HFFc6 (cell line): ENCODE measurements at regions not wholly inside any gene's neighbourhood (a gene's known extent, or its start where the extent isn't known, plus 50 kb on each side); places are given as distances from the start of the nearest gene placed in this dataset.

Source experiments
- DNase-seq: peaks from one replicate; pipeline ENCODE4 v3.0.0-alpha.2; 2018
- H3K27ac Mint-ChIP-seq: 2 replicates; pipeline ENCODE4 v1.8.0; 2020; ENCODE audit warnings: mild to moderate bottlenecking, mixed read lengths
- H3K27me3 Mint-ChIP-seq: 2 replicates; pipeline ENCODE4 v1.8.0; 2021; ENCODE audit warnings: mild to moderate bottlenecking, moderate library complexity, mixed read lengths; ENCODE audit not compliant: insufficient read depth
- H3K36me3 Mint-ChIP-seq: 2 replicates; pipeline ENCODE4 v1.8.0; 2021; ENCODE audit warnings: low read depth, mixed read lengths
- H3K4me1 Mint-ChIP-seq: 2 replicates; pipeline ENCODE4 v1.8.0; 2020; ENCODE audit warnings: low read depth, mixed read lengths
- H3K4me3 Mint-ChIP-seq: 2 replicates; pipeline ENCODE4 v1.8.0; 2020; ENCODE audit warnings: mild to moderate bottlenecking, moderate library complexity, mixed read lengths
- H3K9me3 Mint-ChIP-seq: 2 replicates; pipeline ENCODE4 v1.8.0; 2020; ENCODE audit warnings: mild to moderate bottlenecking, mixed read lengths
- CTCF ChIP-seq: fragments of 200-600 bp; sonication (generic); IDR thresholded peaks from 2 replicates; pipeline ENCODE4 v1.5.0; 2021; ENCODE audit warnings: antibody characterized with exemption, mild to moderate bottlenecking

- Mint-ChIP-seq H3K9me3 (no peaks in the 10 kb centered on the region), H3K4me3 (peak overlapping the region; percentile 46), H3K27me3 (peaks cover 2% of the 10 kb centered on the region; the same call in 1 of the 2 replicates), H3K27ac (peak overlapping the region; percentile 46), H3K4me1 (peaks cover 38% of the 10 kb centered on the region), H3K36me3 (no peaks in the 10 kb centered on the region; the same call in none of the 2 replicates)
- no peak for TF ChIP-seq CTCF
- DNase-seq = peak; percentile 9
Measured at GRCh38 chr21:35266546-35266945, 217.4 kb upstream of the RUNX1 start.

- DNase-seq = peak; percentile 88
- peaks cover 39% of the 10 kb centered on the region for H3K4me1 Mint-ChIP-seq
- TF ChIP-seq CTCF = no peak
- H3K9me3 Mint-ChIP-seq = no peaks in the 10 kb centered on the region
- H3K27me3 Mint-ChIP-seq = 0 out of 2 replicates have a peak, but pooled peaks cover 2% of the 10 kb centered on the region
- H3K4me3 Mint-ChIP-seq = peak overlapping the region; percentile 68
- H3K27ac Mint-ChIP-seq = peak overlapping the region; percentile 91
- no peaks in the 10 kb centered on the region; the same call in 1 of the 2 replicates for H3K36me3 Mint-ChIP-seq
Measured at GRCh38 chr21:35265170-35265877, 216.2 kb upstream of the RUNX1 start.

- no peaks in the 10 kb centered on the region; the same call in 1 of the 2 replicates for H3K27me3 Mint-ChIP-seq
- no peaks in the 10 kb centered on the region for H3K36me3 Mint-ChIP-seq
- TF ChIP-seq CTCF = no peak
- H3K4me1 Mint-ChIP-seq = peaks cover 55% of the 10 kb centered on the region
- H3K9me3 Mint-ChIP-seq = no peaks in the 10 kb centered on the region
- no peak for DNase-seq
- no peak overlapping the region for H3K27ac Mint-ChIP-seq
- H3K4me3 Mint-ChIP-seq = no peak overlapping the region
Measured at GRCh38 chr21:35259457-35259856, 210.4 kb upstream of the RUNX1 start.

- Mint-ChIP-seq H3K27me3 (no peaks in the 10 kb centered on the region; the same call in 1 of the 2 replicates), H3K4me3 (no peak overlapping the region), H3K36me3 (no peaks in the 10 kb centered on the region), H3K27ac (no peak overlapping the region), H3K9me3 (no peaks in the 10 kb centered on the region), H3K4me1 (peaks cover 58% of the 10 kb centered on the region)
- TF ChIP-seq CTCF = no peak
- no peak for DNase-seq
Measured at GRCh38 chr21:35258521-35258920, 209.4 kb upstream of the RUNX1 start.

- peaks cover 69% of the 10 kb centered on the region for H3K4me1 Mint-ChIP-seq
Measured at GRCh38 chr21:35257413-35257812, 208.3 kb upstream of the RUNX1 start.

More at GRCh38 chr21:35257413-35257812, 208.3 kb upstream of the RUNX1 start:
- no peak for TF ChIP-seq CTCF
- Mint-ChIP-seq H3K9me3 (no peaks in the 10 kb centered on the region), H3K4me3 (peak overlapping the region; percentile 79), H3K27me3 (no peaks in the 10 kb centered on the region; the same call in 1 of the 2 replicates), H3K36me3 (no peaks in the 10 kb centered on the region), H3K27ac (peak overlapping the region; percentile 87)
- peak; percentile 79 for DNase-seq
